CD4-positive, CD25-positive, alpha-beta regulatory T cell (primary cell): ENCODE measurements at regions not wholly inside any gene's neighbourhood (a gene's known extent, or its start where the extent isn't known, plus 50 kb on each side); places are given as distances from the start of the nearest gene placed in this dataset.

Experiments
- ATAC-seq, 2 donors: fragments of 150-1000 bp; cut with Tn5 transposase; one replicate each; pipeline ENCODE4 v1.10.0; 2021; ENCODE audit warnings: low read depth in 2 of 2, moderate number of reproducible peaks in 2 of 2, moderate library complexity in 1 of 2
- DNase-seq, 3 donors: peaks; one replicate each; pipeline versions ENCODE4 v3.0.0 to v3.0.0-alpha.2; 2012 to 2022; ENCODE audit warnings: mixed read lengths in 1 of 3
- H3K27ac ChIP-seq: one replicate; pipeline ENCODE4 v1.7.0; 2013; ENCODE audit warnings: mild to moderate bottlenecking, low read length; ENCODE audit not compliant: insufficient read depth, poor library complexity, severe bottlenecking
- H3K27me3 ChIP-seq: one replicate; pipeline ENCODE4 v1.7.0; 2013; ENCODE audit warnings: low read length; ENCODE audit not compliant: control insufficient read depth, insufficient read depth
- H3K36me3 ChIP-seq: one replicate; pipeline ENCODE4 v1.7.0; 2013; ENCODE audit warnings: mild to moderate bottlenecking, low read length, moderate library complexity; ENCODE audit not compliant: control insufficient read depth, insufficient read depth
- H3K4me1 ChIP-seq: 2 replicates; pipeline ENCODE4 v1.7.0; 2013; ENCODE audit warnings: mild to moderate bottlenecking, low read length; ENCODE audit not compliant: insufficient read depth, control insufficient read depth, poor library complexity, severe bottlenecking
- H3K4me3 ChIP-seq: one replicate; pipeline ENCODE4 v1.7.0; 2013; ENCODE audit warnings: low read depth, mild to moderate bottlenecking, low read length, moderate library complexity
- H3K9me3 ChIP-seq, 2 experiments: 1 replicate in 1 of 2; 2 replicates in 1 of 2; pipeline ENCODE4 v1.7.0; 2013; ENCODE audit warnings: low read length in 2 of 2, mild to moderate bottlenecking in 1 of 2, moderate library complexity in 1 of 2; ENCODE audit not compliant: control insufficient read depth in 2 of 2
- H3K27ac Mint-ChIP-seq, 3 donors: one replicate each; pipeline ENCODE4 v1.8.0; 2020 to 2022; ENCODE audit warnings: mild to moderate bottlenecking in 3 of 3, mixed read lengths in 3 of 3, moderate library complexity in 2 of 3
- H3K27me3 Mint-ChIP-seq: one replicate; pipeline ENCODE4 v1.8.0; 2022; ENCODE audit warnings: mild to moderate bottlenecking, mixed read lengths
- H3K36me3 Mint-ChIP-seq: one replicate; pipeline ENCODE4 v1.8.0; 2020; ENCODE audit warnings: mixed read lengths
- H3K4me1 Mint-ChIP-seq, 4 donors: one replicate each; pipeline ENCODE4 v1.8.0; 2020 to 2022; ENCODE audit warnings: mixed read lengths in 4 of 4, mild to moderate bottlenecking in 1 of 4
- H3K4me3 Mint-ChIP-seq, 4 donors: one replicate each; pipeline ENCODE4 v1.8.0; 2020 to 2022; ENCODE audit warnings: mild to moderate bottlenecking in 4 of 4, mixed read lengths in 4 of 4, moderate library complexity in 3 of 4
- H3K9me3 Mint-ChIP-seq, 7 donors: one replicate each; pipeline ENCODE4 v1.8.0; 2020 to 2022; ENCODE audit warnings: mixed read lengths in 7 of 7, mild to moderate bottlenecking in 3 of 7, moderate library complexity in 2 of 7

- H3K36me3 Mint-ChIP-seq = no peaks in the 10 kb centered on the region
- H3K27me3 ChIP-seq = peaks cover 6% of the 10 kb centered on the region
- H3K4me3 Mint-ChIP-seq = no peak overlapping the region
- peaks cover 2 to 6% (median 4%) of the 10 kb centered on the region in 4 donors for H3K4me1 Mint-ChIP-seq
- no peaks in the 10 kb centered on the region for H3K9me3 Mint-ChIP-seq
- no peak overlapping the region for H3K27ac ChIP-seq
- no peak overlapping the region for H3K27ac Mint-ChIP-seq
- DNase-seq (no peak), ATAC-seq (no peak)
- peaks cover 3% of the 10 kb centered on the region for H3K4me1 ChIP-seq
- peaks cover 38% of the 10 kb centered on the region for H3K27me3 Mint-ChIP-seq
- H3K9me3 ChIP-seq = no peaks in the 10 kb centered on the region
- no peak overlapping the region for H3K4me3 ChIP-seq
- H3K36me3 ChIP-seq = no peaks in the 10 kb centered on the region
Observed at GRCh38 chr5:54844266-54844665, 141.1 kb downstream of the ESM1 start.

GRCh38 chr5:54841481-54841880 is 143.9 kb downstream of the ESM1 start:
- no peak overlapping the region for H3K4me3 ChIP-seq
- no peaks in the 10 kb centered on the region for H3K9me3 ChIP-seq
- ATAC-seq = no peak
- Mint-ChIP-seq H3K27me3 (peaks cover 22% of the 10 kb centered on the region), H3K27ac (no peak overlapping the region), H3K9me3 (no peaks in the 10 kb centered on the region), H3K4me1 (peaks cover 2 to 6% (median 4%) of the 10 kb centered on the region in 4 donors), H3K36me3 (no peaks in the 10 kb centered on the region), H3K4me3 (no peak overlapping the region)
- H3K4me1 ChIP-seq = peaks cover 3% of the 10 kb centered on the region
- DNase-seq = no peak
- no peaks in the 10 kb centered on the region for H3K27me3 ChIP-seq
- no peaks in the 10 kb centered on the region for H3K36me3 ChIP-seq
- H3K27ac ChIP-seq = no peak overlapping the region

GRCh38 chr5:54838843-54839242 is 146.6 kb downstream of the ESM1 start:
- Mint-ChIP-seq H3K4me1 (peaks cover 4 to 12% (median 5%) of the 10 kb centered on the region in 4 donors), H3K4me3 (no peak overlapping the region), H3K27me3 (peaks cover 9% of the 10 kb centered on the region), H3K9me3 (no peaks in the 10 kb centered on the region), H3K36me3 (no peaks in the 10 kb centered on the region), H3K27ac (no peak overlapping the region)
- no peak for ATAC-seq
- no peak overlapping the region for H3K4me3 ChIP-seq
- no peak overlapping the region for H3K27ac ChIP-seq
- H3K9me3 ChIP-seq = no peaks in the 10 kb centered on the region
- DNase-seq = no peak
- peaks cover 4% of the 10 kb centered on the region for H3K4me1 ChIP-seq
- H3K27me3 ChIP-seq = no peaks in the 10 kb centered on the region
- no peaks in the 10 kb centered on the region for H3K36me3 ChIP-seq

GRCh38 chr5:54837981-54838380 is 147.4 kb downstream of the ESM1 start:
- peaks cover 8% of the 10 kb centered on the region for H3K27me3 Mint-ChIP-seq
- Histone ChIP-seq H3K9me3 (no peaks in the 10 kb centered on the region), H3K27ac (no peak overlapping the region)

GRCh38 chr5:54837093-54837492 is 148.3 kb downstream of the ESM1 start:
- Mint-ChIP-seq H3K27ac (no peak overlapping the region), H3K4me3 (no peak overlapping the region), H3K27me3 (no peaks in the 10 kb centered on the region), H3K9me3 (no peaks in the 10 kb centered on the region), H3K4me1 (peaks cover 5 to 23% (median 9%) of the 10 kb centered on the region in 4 donors), H3K36me3 (no peaks in the 10 kb centered on the region)
- Histone ChIP-seq H3K27me3 (no peaks in the 10 kb centered on the region), H3K9me3 (no peaks in the 10 kb centered on the region), H3K4me3 (no peak overlapping the region), H3K36me3 (no peaks in the 10 kb centered on the region), H3K27ac (no peak overlapping the region), H3K4me1 (peaks cover 5% of the 10 kb centered on the region)
- no peak for ATAC-seq
- DNase-seq = no peak

More at GRCh38 chr5:54837981-54838380, 147.4 kb downstream of the ESM1 start:
- no peaks in the 10 kb centered on the region for H3K36me3 Mint-ChIP-seq
- peak overlapping the region in 1 of 4 donors; percentile 10 for H3K4me3 Mint-ChIP-seq
- H3K4me3 ChIP-seq = no peak overlapping the region
- H3K4me1 Mint-ChIP-seq = peaks cover 5 to 20% (median 10%) of the 10 kb centered on the region in 4 donors
- no peaks in the 10 kb centered on the region for H3K27me3 ChIP-seq
- H3K4me1 ChIP-seq = peaks cover 5% of the 10 kb centered on the region
- DNase-seq (no peak), ATAC-seq (no peak)
- no peaks in the 10 kb centered on the region for H3K36me3 ChIP-seq
- H3K27ac Mint-ChIP-seq = no peak overlapping the region
- no peaks in the 10 kb centered on the region for H3K9me3 Mint-ChIP-seq

- Histone ChIP-seq H3K4me1 (peaks cover 5% of the 10 kb centered on the region), H3K36me3 (no peaks in the 10 kb centered on the region)
- no peak overlapping the region for H3K4me3 Mint-ChIP-seq
Observed at GRCh38 chr5:54835647-54836046, 149.7 kb downstream of the ESM1 start.

GRCh38 chr5:54834121-54834842 is 151.1 kb downstream of the ESM1 start:
- Mint-ChIP-seq H3K27me3 (no peaks in the 10 kb centered on the region), H3K9me3 (no peaks in the 10 kb centered on the region), H3K4me3 (no peak overlapping the region), H3K36me3 (no peaks in the 10 kb centered on the region), H3K4me1 (peaks cover 5 to 23% (median 8%) of the 10 kb centered on the region in 4 donors), H3K27ac (peak overlapping the region in 2 of 3 donors; percentile 2 to 67)
- DNase-seq (peak in 1 of 3 donors; percentile 6), ATAC-seq (no peak)
- no peak overlapping the region for H3K27ac ChIP-seq
- no peak overlapping the region for H3K4me3 ChIP-seq
- H3K27me3 ChIP-seq = peaks cover 2% of the 10 kb centered on the region
- no peaks in the 10 kb centered on the region for H3K36me3 ChIP-seq
- no peaks in the 10 kb centered on the region for H3K9me3 ChIP-seq
- H3K4me1 ChIP-seq = peaks cover 5% of the 10 kb centered on the region

More at GRCh38 chr5:54835647-54836046, 149.7 kb downstream of the ESM1 start:
- Histone ChIP-seq H3K9me3 (no peaks in the 10 kb centered on the region), H3K4me3 (no peak overlapping the region), H3K27me3 (no peaks in the 10 kb centered on the region), H3K27ac (no peak overlapping the region)
- Mint-ChIP-seq H3K27ac (no peak overlapping the region), H3K27me3 (no peaks in the 10 kb centered on the region), H3K9me3 (no peaks in the 10 kb centered on the region), H3K36me3 (no peaks in the 10 kb centered on the region), H3K4me1 (peaks cover 5 to 23% (median 8%) of the 10 kb centered on the region in 4 donors)
- ATAC-seq = no peak
- no peak for DNase-seq

GRCh38 chr5:54833590-54833989 is 151.8 kb downstream of the ESM1 start:
- no peaks in the 10 kb centered on the region for H3K36me3 ChIP-seq
- peaks cover 5% of the 10 kb centered on the region for H3K4me1 ChIP-seq
- H3K27me3 Mint-ChIP-seq = no peaks in the 10 kb centered on the region
- no peaks in the 10 kb centered on the region for H3K9me3 Mint-ChIP-seq
- no peaks in the 10 kb centered on the region for H3K9me3 ChIP-seq
- H3K36me3 Mint-ChIP-seq = no peaks in the 10 kb centered on the region
- DNase-seq = no peak
- no peak overlapping the region for H3K27ac ChIP-seq
- H3K4me3 ChIP-seq = no peak overlapping the region
- peak overlapping the region in 1 of 4 donors; percentile 21 for H3K4me3 Mint-ChIP-seq
- H3K4me1 Mint-ChIP-seq = peaks cover 5 to 23% (median 8%) of the 10 kb centered on the region in 4 donors
- peak overlapping the region in 2 of 3 donors; percentile 63 to 67 for H3K27ac Mint-ChIP-seq
- peaks cover 2% of the 10 kb centered on the region for H3K27me3 ChIP-seq
- ATAC-seq = no peak
